Thyroid gland (tissue), 4 donors: ENCODE measurements at regions not wholly inside any gene's neighbourhood (a gene's known extent, or its start where the extent isn't known, plus 50 kb on each side); places are given as distances from the start of the nearest gene placed in this dataset.

Experiments used
- DNase-seq, 2 donors: peaks; one replicate each; pipeline ENCODE4 v3.0.0-alpha.2; 2019
- H3K27ac ChIP-seq, 3 donors: fragments of 200-600 bp; sonication (generic); 1 replicate in 2 of 3; 2 replicates in 1 of 3; pipeline ENCODE4 v1.5.1; 2016 to 2019; ENCODE audit warnings: mild to moderate bottlenecking in 1 of 3, moderate library complexity in 1 of 3
- H3K27me3 ChIP-seq: fragments of 200-600 bp; sonication (generic); one replicate; pipeline ENCODE4 v1.5.1; 2019
- H3K36me3 ChIP-seq, 2 donors: fragments of 200-600 bp; sonication (generic); one replicate each; pipeline ENCODE4 v1.5.1; 2016 to 2019
- H3K4me1 ChIP-seq, 2 donors: fragments of 200-600 bp; sonication (generic); one replicate each; pipeline ENCODE4 v1.5.1; 2017 to 2019
- H3K4me3 ChIP-seq, 3 donors: fragments of 200-600 bp; sonication (generic); replicated peaks in 1 of 3; 1 replicate in 2 of 3; 2 replicates in 1 of 3; pipeline ENCODE4 v1.5.1; 2016; ENCODE audit warnings: mild to moderate bottlenecking in 1 of 3
- H3K9me3 ChIP-seq: fragments of 200-600 bp; sonication (generic); one replicate; pipeline ENCODE4 v1.5.1; 2017
- CTCF ChIP-seq, 6 experiments: fragments of 200-600 bp in 3 of 6; fragments of 450-650 bp in 3 of 6; sonication (generic) in 3 of 6; IDR thresholded peaks; one replicate each; pipeline ENCODE4 v1.5.1; 2016 to 2019; ENCODE audit warnings: antibody characterized with exemption in 6 of 6, mild to moderate bottlenecking in 2 of 6, inconsistent platforms in 1 of 6, moderate library complexity in 1 of 6
- POLR2A ChIP-seq, 2 donors: fragments of 450-650 bp; IDR thresholded peaks; one replicate each; pipeline ENCODE4 v1.6.1; 2017; ENCODE audit warnings: antibody characterized with exemption in 2 of 2, mild to moderate bottlenecking in 2 of 2, moderate library complexity in 1 of 2
- WGBS, 2 donors: methylation state at CpG; one replicate each; pipeline ENCODE4 v1.1.5; 2017; 5-methylcytosine and 5-hydroxymethylcytosine counted together
- intact Hi-C: fragments of 100-400 bp; cut with DNase I; formaldehyde crosslinking; loops from one replicate; pipeline ENCODE4 v1.15.1; 2023

GRCh38 chr15:26212109-26212508 is 349.0 kb upstream of the ATP10A start:
- no peak overlapping the region for H3K4me3 ChIP-seq
- no peak for TF ChIP-seq POLR2A (IDR thresholded peaks at IDR 0.05)
- no peak for TF ChIP-seq CTCF (IDR thresholded peaks at IDR 0.05)
- H3K27me3 ChIP-seq: no peaks in the 10 kb centered on the region
- H3K4me1 ChIP-seq: no peaks in the 10 kb centered on the region
- H3K9me3 ChIP-seq: no peaks in the 10 kb centered on the region
- H3K36me3 ChIP-seq: no peaks in the 10 kb centered on the region
- intact Hi-C loops: no loop called here
- WGBS, 2 donors: 80 to 81% methylated on average over 1 of the region's 1 CpG
- DNase-seq: no peak
- no peak overlapping the region for H3K27ac ChIP-seq

DNA sequence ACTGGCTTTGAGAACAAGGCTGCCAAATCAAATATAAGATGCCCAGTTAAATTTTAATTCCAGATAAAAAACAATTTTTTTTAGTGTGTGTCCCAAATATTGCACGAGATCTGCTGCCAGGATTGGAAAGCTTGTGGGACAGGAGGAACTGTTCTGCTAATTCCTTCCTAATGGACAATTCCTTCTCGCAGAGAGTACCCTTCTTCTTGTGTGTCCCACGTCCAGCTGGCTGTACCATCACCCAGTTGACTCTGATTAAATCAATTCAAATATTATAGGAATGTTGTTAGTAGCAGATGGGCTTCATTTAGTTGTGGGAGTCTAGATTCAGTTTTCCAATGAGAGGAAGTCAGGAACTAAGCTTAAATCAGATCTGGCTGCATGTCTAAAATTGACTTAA is 347.9 kb upstream of the ATP10A start:
- WGBS, 2 donors: 71 to 74% methylated on average over 3 of the region's 3 CpGs
- H3K4me3 ChIP-seq: no peak overlapping the region
- intact Hi-C loops: no loop called here
- no peak overlapping the region for H3K27ac ChIP-seq
- no peaks in the 10 kb centered on the region for H3K36me3 ChIP-seq
- DNase-seq: no peak
- no peaks in the 10 kb centered on the region for H3K27me3 ChIP-seq
- TF ChIP-seq CTCF (IDR thresholded peaks at IDR 0.05) (no peak), POLR2A (IDR thresholded peaks at IDR 0.05) (no peak)
- H3K4me1 ChIP-seq: no peaks in the 10 kb centered on the region
- H3K9me3 ChIP-seq: no peaks in the 10 kb centered on the region

- no peak for TF ChIP-seq POLR2A (IDR thresholded peaks at IDR 0.05)
- TF ChIP-seq CTCF (IDR thresholded peaks at IDR 0.05): no peak
- no peak overlapping the region for H3K4me3 ChIP-seq
- no peaks in the 10 kb centered on the region for H3K36me3 ChIP-seq
- WGBS, 2 donors: 62 to 63% methylated on average over 9 of the region's 9 CpGs
- no peaks in the 10 kb centered on the region for H3K27me3 ChIP-seq
- no peak overlapping the region for H3K27ac ChIP-seq
- intact Hi-C loops: loop anchor here (10.0 kb wide), 1 partner anchor 227 kb away; no protein-coding TSS in a partner anchor
- H3K4me1 ChIP-seq: no peaks in the 10 kb centered on the region
- DNase-seq: no peak
- no peaks in the 10 kb centered on the region for H3K9me3 ChIP-seq
These were observed 338.2 kb upstream of the ATP10A start for GRCh38 chr15:26201177-26201858.

DNA sequence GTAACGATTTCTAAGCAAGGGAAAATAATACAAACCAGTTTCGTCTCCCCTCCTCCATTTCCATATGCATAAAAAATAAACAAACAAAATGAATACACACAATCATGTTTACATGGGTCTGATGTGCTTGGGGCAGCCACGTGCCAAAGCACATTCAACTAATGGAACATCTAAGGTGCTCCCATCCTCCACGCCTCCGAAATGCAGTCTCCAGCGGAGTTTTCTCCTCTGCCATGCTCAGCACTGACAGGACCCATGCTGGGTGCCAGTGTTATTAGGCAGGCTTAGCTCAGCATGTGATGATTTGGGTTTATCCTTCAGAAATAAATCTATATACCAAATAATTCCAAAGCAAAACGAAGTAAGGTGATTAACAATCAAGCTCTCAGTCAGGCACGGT is 337.3 kb upstream of the ATP10A start:
- H3K27me3 ChIP-seq: no peaks in the 10 kb centered on the region
- intact Hi-C loops: loop anchor here (10.0 kb wide), 1 partner anchor 226 kb away; no protein-coding TSS in a partner anchor
- H3K9me3 ChIP-seq: no peaks in the 10 kb centered on the region
- H3K4me1 ChIP-seq: no peaks in the 10 kb centered on the region
- H3K27ac ChIP-seq: no peak overlapping the region
- H3K4me3 ChIP-seq: no peak overlapping the region
- no peaks in the 10 kb centered on the region for H3K36me3 ChIP-seq
- DNase-seq: no peak
- TF ChIP-seq CTCF (IDR thresholded peaks at IDR 0.05): no peak
- TF ChIP-seq POLR2A (IDR thresholded peaks at IDR 0.05): no peak
- WGBS, 2 donors: 54 to 68% methylated on average over 8 of the region's 8 CpGs

DNA sequence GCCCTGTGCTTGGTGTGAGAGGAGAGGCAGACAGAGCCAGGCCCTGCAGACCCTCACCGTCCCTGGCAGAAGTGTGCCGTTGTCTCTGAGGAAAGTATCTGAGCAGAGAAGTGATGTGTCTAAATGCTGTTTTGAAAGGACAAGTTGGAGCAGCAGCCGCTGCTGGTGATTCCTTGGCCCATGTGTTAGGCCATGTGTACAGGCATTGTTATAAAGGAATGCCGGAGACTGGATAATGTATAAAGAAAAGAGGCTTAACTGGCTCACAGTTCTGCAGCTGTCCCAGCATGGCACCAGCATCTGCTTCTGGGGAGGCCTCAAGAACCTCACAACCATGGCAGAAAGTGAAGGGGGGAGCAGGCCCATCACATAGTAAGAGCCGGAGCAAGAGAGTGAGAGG is 334.6 kb upstream of the ATP10A start:
- intact Hi-C loops: no loop called here
- WGBS, 2 donors: 84 to 89% methylated on average over 5 of the region's 5 CpGs
- no peak for TF ChIP-seq POLR2A (IDR thresholded peaks at IDR 0.05)
- TF ChIP-seq CTCF (IDR thresholded peaks at IDR 0.05): no peak
- H3K9me3 ChIP-seq: no peaks in the 10 kb centered on the region
- DNase-seq: no peak
- H3K4me1 ChIP-seq: no peaks in the 10 kb centered on the region
- no peak overlapping the region for H3K27ac ChIP-seq
- no peaks in the 10 kb centered on the region for H3K36me3 ChIP-seq
- H3K4me3 ChIP-seq: no peak overlapping the region
- no peaks in the 10 kb centered on the region for H3K27me3 ChIP-seq
